Tibial nerve (tissue), 4 donors: ENCODE measurements at regions not wholly inside any gene's neighbourhood (a gene's known extent, or its start where the extent isn't known, plus 50 kb on each side); places are given as distances from the start of the nearest gene placed in this dataset.

Source experiments
- DNase-seq, 2 donors: peaks; one replicate each; pipeline ENCODE4 v3.0.0-alpha.2; 2019; ENCODE audit warnings: low spot score in 2 of 2
- H3K27ac ChIP-seq, 4 donors: fragments of 200-600 bp; sonication (generic) in 3 of 4; one replicate each; pipeline ENCODE4 v1.5.1; 2017 to 2019; ENCODE audit warnings: mild to moderate bottlenecking in 1 of 4
- H3K27me3 ChIP-seq, 2 donors: fragments of 200-600 bp; sonication (generic) in 1 of 2; one replicate each; pipeline versions ENCODE4 v1.5.1 to v1.6.0; 2017 to 2019
- H3K36me3 ChIP-seq, 3 donors: fragments of 200-600 bp; sonication (generic); one replicate each; pipeline ENCODE4 v1.5.1; 2018 to 2019
- H3K4me1 ChIP-seq, 4 donors: fragments of 200-600 bp; sonication (generic) in 3 of 4; one replicate each; pipeline ENCODE4 v1.5.1; 2017 to 2019
- H3K4me3 ChIP-seq, 4 donors: fragments of 200-600 bp; sonication (generic) in 3 of 4; one replicate each; pipeline ENCODE4 v1.5.1; 2017 to 2019; ENCODE audit warnings: mild to moderate bottlenecking in 1 of 4, moderate library complexity in 1 of 4
- H3K9me3 ChIP-seq, 4 donors: fragments of 200-600 bp; sonication (generic) in 3 of 4; one replicate each; pipeline ENCODE4 v1.5.1; 2017 to 2019
- CTCF ChIP-seq, 5 experiments: fragments of 200-600 bp in 3 of 5; fragments of 450-650 bp in 2 of 5; sonication (generic) in 3 of 5; IDR thresholded peaks; one replicate each; pipeline ENCODE4 v1.5.1; 2016 to 2019; ENCODE audit warnings: antibody characterized with exemption in 5 of 5, mild to moderate bottlenecking in 3 of 5, moderate library complexity in 2 of 5
- EP300 ChIP-seq, 2 donors: sonication (generic); formaldehyde crosslinking; IDR thresholded peaks; one replicate each; pipeline ENCODE4 v1.6.1; 2017; ENCODE audit warnings: antibody characterized with exemption in 2 of 2, mild to moderate bottlenecking in 1 of 2
- POLR2A ChIP-seq, 2 donors: fragments of 450-650 bp; IDR thresholded peaks; one replicate each; pipeline ENCODE4 v1.6.1; 2017; ENCODE audit warnings: antibody characterized with exemption in 2 of 2, mild to moderate bottlenecking in 2 of 2, moderate library complexity in 2 of 2
- WGBS, 2 donors: methylation state at CpG; one replicate each; pipeline ENCODE4 v1.1.5; 2018; 5-methylcytosine and 5-hydroxymethylcytosine counted together

- DNase-seq = no peak
- WGBS, 2 donors = 92 to 93% methylated on average over 1 of the region's 1 CpG
- H3K4me1 ChIP-seq = no peaks in the 10 kb centered on the region
- no peaks in the 10 kb centered on the region for H3K36me3 ChIP-seq
- TF ChIP-seq CTCF (IDR thresholded peaks at IDR 0.05) = no peak
- TF ChIP-seq POLR2A (IDR thresholded peaks at IDR 0.05) = no peak
- no peak for TF ChIP-seq EP300 (IDR thresholded peaks at IDR 0.05)
- H3K9me3 ChIP-seq = no peaks in the 10 kb centered on the region
- H3K27ac ChIP-seq = no peak overlapping the region
- no peak overlapping the region for H3K4me3 ChIP-seq
- H3K27me3 ChIP-seq = no peaks in the 10 kb centered on the region
Observed at GRCh38 chr2:125638345-125638744, 1017.6 kb upstream of the GYPC start.

GRCh38 chr2:125642032-125642431 lies 1013.9 kb upstream of the GYPC start:
- H3K36me3 ChIP-seq = no peaks in the 10 kb centered on the region
- DNase-seq = no peak
- 82 to 94% methylated on average over 2 of the region's 2 CpGs for WGBS, 2 donors
- no peak overlapping the region for H3K27ac ChIP-seq
- no peaks in the 10 kb centered on the region for H3K4me1 ChIP-seq
- no peaks in the 10 kb centered on the region for H3K27me3 ChIP-seq
- no peak overlapping the region for H3K4me3 ChIP-seq
- TF ChIP-seq POLR2A (IDR thresholded peaks at IDR 0.05) (no peak), EP300 (IDR thresholded peaks at IDR 0.05) (no peak), CTCF (IDR thresholded peaks at IDR 0.05) (no peak)
- no peaks in the 10 kb centered on the region for H3K9me3 ChIP-seq

GRCh38 chr2:125643128-125643527 lies 1012.8 kb upstream of the GYPC start:
- Histone ChIP-seq H3K27ac (no peak overlapping the region), H3K36me3 (no peaks in the 10 kb centered on the region), H3K4me1 (no peaks in the 10 kb centered on the region), H3K4me3 (no peak overlapping the region), H3K27me3 (no peaks in the 10 kb centered on the region), H3K9me3 (no peaks in the 10 kb centered on the region)
- TF ChIP-seq CTCF (IDR thresholded peaks at IDR 0.05) = no peak
- TF ChIP-seq POLR2A (IDR thresholded peaks at IDR 0.05) = no peak
- no peak for TF ChIP-seq EP300 (IDR thresholded peaks at IDR 0.05)
- WGBS, 2 donors = 45 to 50% methylated on average over 2 of the region's 2 CpGs
- no peak for DNase-seq

- no peak overlapping the region for H3K4me3 ChIP-seq
- H3K4me1 ChIP-seq = no peaks in the 10 kb centered on the region
- no peak for DNase-seq
- no peaks in the 10 kb centered on the region for H3K36me3 ChIP-seq
- H3K27me3 ChIP-seq = no peaks in the 10 kb centered on the region
- H3K27ac ChIP-seq = no peak overlapping the region
- no peaks in the 10 kb centered on the region for H3K9me3 ChIP-seq
- 57 to 62% methylated on average over 8 of the region's 8 CpGs for whole genome bisulfite sequencing, 2 donors
- TF ChIP-seq EP300 (IDR thresholded peaks at IDR 0.05) = no peak
- TF ChIP-seq POLR2A (IDR thresholded peaks at IDR 0.05) = no peak
- no peak for TF ChIP-seq CTCF (IDR thresholded peaks at IDR 0.05)
Observed at GRCh38 chr2:125643585-125643984, 1012.4 kb upstream of the GYPC start.

- no peak for DNase-seq
- WGBS, 2 donors = 70 to 88% methylated on average over 1 of the region's 1 CpG
- Histone ChIP-seq H3K27ac (no peak overlapping the region), H3K36me3 (no peaks in the 10 kb centered on the region), H3K4me3 (no peak overlapping the region), H3K4me1 (no peaks in the 10 kb centered on the region), H3K27me3 (no peaks in the 10 kb centered on the region), H3K9me3 (no peaks in the 10 kb centered on the region)
- TF ChIP-seq CTCF (IDR thresholded peaks at IDR 0.05) (no peak), POLR2A (IDR thresholded peaks at IDR 0.05) (no peak), EP300 (IDR thresholded peaks at IDR 0.05) (no peak)
Observed at GRCh38 chr2:125644257-125644656, 1011.7 kb upstream of the GYPC start.
